DOHH2 (cell line): ENCODE measurements at regions not wholly inside any gene's neighbourhood (a gene's known extent, or its start where the extent isn't known, plus 50 kb on each side); places are given as distances from the start of the nearest gene placed in this dataset.

ENCODE experiments used
- H3F3A ChIP-seq: fragments of 200-600 bp; sonication (generic), shearing (Covaris generic); 2 replicates; pipeline ENCODE4 v1.6.0; 2016; ENCODE audit warnings: antibody characterized with exemption, mild to moderate bottlenecking; ENCODE audit not compliant: control insufficient read depth, insufficient read depth
- H3K27ac ChIP-seq: fragments of 200-600 bp; sonication (generic); 2 replicates; pipeline ENCODE4 v1.5.1; 2014; ENCODE audit warnings: low read depth, mild to moderate bottlenecking, low read length, moderate library complexity
- H3K27me3 ChIP-seq: fragments of 200-600 bp; sonication (generic); 2 replicates; pipeline ENCODE4 v1.6.1; 2014; ENCODE audit warnings: mild to moderate bottlenecking, low read length, mixed read lengths; ENCODE audit not compliant: control insufficient read depth
- H3K36me3 ChIP-seq: fragments of 200-600 bp; sonication (generic); 2 replicates; pipeline ENCODE4 v1.6.1; 2014; ENCODE audit warnings: mild to moderate bottlenecking, low read length, moderate library complexity, mixed read lengths; ENCODE audit not compliant: control insufficient read depth
- H3K4me1 ChIP-seq: fragments of 200-600 bp; sonication (generic); 2 replicates; pipeline ENCODE4 v1.6.1; 2014; ENCODE audit warnings: mild to moderate bottlenecking, low read length, mixed read lengths; ENCODE audit not compliant: control insufficient read depth
- H3K4me2 ChIP-seq: fragments of 200-600 bp; sonication (generic); 2 replicates; pipeline ENCODE4 v1.6.0; 2014; ENCODE audit warnings: mild to moderate bottlenecking, low read length, moderate library complexity
- H3K4me3 ChIP-seq: fragments of 200-600 bp; sonication (generic); 2 replicates; pipeline ENCODE4 v1.5.1; 2014; ENCODE audit warnings: mild to moderate bottlenecking, low read length, mixed read lengths
- H3K79me2 ChIP-seq: fragments of 200-600 bp; sonication (generic); 2 replicates; pipeline ENCODE4 v1.6.1; 2014; ENCODE audit warnings: mild to moderate bottlenecking, low read length, mixed read lengths; ENCODE audit not compliant: control insufficient read depth
- H3K9me2 ChIP-seq: fragments of 200-600 bp; sonication (generic); replicated peaks from 2 replicates; pipeline ENCODE4 v1.6.1; 2014; ENCODE audit warnings: mild to moderate bottlenecking, low read length, mixed read lengths; ENCODE audit not compliant: control insufficient read depth
- H3K9me3 ChIP-seq: fragments of 200-600 bp; sonication (generic); 2 replicates; pipeline ENCODE4 v1.6.1; 2014; ENCODE audit warnings: antibody characterized with exemption, low read length, mixed read lengths; ENCODE audit not compliant: control insufficient read depth, insufficient read depth
- H4K20me1 ChIP-seq: fragments of 200-600 bp; sonication (generic); 2 replicates; pipeline ENCODE4 v1.6.0; 2014; ENCODE audit warnings: low read depth, mild to moderate bottlenecking, antibody characterized with exemption, low read length, moderate library complexity; ENCODE audit not compliant: control insufficient read depth, insufficient read depth
- EZH2phosphoT487 ChIP-seq: fragments of 200-600 bp; sonication (generic); IDR thresholded peaks from 2 replicates; pipeline ENCODE4 v1.6.1; 2017; ENCODE audit warnings: borderline replicate concordance, mild to moderate bottlenecking, antibody characterized with exemption, low read length, moderate library complexity, mixed read lengths
- TF ChIP-seq, protein P1 (sequence below): fragments of 200-600 bp; sonication (generic); IDR thresholded peaks from one replicate; pipeline ENCODE4 v1.5.1; 2014; ENCODE audit warnings: antibody characterized with exemption, mild to moderate bottlenecking, low read depth, low read length; ENCODE audit not compliant: poor library complexity, severe bottlenecking

DNA sequence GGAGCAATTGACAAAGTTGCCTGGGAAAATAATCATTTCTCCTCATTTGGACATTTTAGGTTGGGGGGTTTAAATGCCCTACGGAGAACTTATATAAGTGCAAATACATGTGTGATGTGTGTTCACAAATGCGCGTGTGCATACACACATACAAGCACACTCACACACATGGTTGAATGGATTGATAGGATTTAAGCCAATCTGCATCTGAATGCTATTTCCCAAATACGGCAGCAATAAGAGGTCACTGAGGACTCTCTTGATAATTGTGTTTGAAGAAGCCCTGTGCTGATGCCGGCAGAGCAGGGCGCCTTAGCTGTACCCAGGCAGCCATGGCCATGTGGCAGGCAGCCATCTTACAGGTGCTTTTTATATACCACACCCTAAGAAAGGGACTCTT lies 165.3 kb upstream of the LEF1 start:
- Histone ChIP-seq H3K4me2 (no peak overlapping the region), H3K9me2 (no peaks in the 10 kb centered on the region), H3K27me3 (0 out of 2 replicates have a peak, but pooled peaks cover 3% of the 10 kb centered on the region), H3K27ac (no peak overlapping the region), H3F3A (no peaks in the 10 kb centered on the region), H3K9me3 (no peaks in the 10 kb centered on the region), H3K79me2 (no peaks in the 10 kb centered on the region), H3K36me3 (no peaks in the 10 kb centered on the region), H3K4me3 (no peak overlapping the region), H3K4me1 (no peaks in the 10 kb centered on the region), H4K20me1 (no peaks in the 10 kb centered on the region)
- TF ChIP-seq, protein P1, sequence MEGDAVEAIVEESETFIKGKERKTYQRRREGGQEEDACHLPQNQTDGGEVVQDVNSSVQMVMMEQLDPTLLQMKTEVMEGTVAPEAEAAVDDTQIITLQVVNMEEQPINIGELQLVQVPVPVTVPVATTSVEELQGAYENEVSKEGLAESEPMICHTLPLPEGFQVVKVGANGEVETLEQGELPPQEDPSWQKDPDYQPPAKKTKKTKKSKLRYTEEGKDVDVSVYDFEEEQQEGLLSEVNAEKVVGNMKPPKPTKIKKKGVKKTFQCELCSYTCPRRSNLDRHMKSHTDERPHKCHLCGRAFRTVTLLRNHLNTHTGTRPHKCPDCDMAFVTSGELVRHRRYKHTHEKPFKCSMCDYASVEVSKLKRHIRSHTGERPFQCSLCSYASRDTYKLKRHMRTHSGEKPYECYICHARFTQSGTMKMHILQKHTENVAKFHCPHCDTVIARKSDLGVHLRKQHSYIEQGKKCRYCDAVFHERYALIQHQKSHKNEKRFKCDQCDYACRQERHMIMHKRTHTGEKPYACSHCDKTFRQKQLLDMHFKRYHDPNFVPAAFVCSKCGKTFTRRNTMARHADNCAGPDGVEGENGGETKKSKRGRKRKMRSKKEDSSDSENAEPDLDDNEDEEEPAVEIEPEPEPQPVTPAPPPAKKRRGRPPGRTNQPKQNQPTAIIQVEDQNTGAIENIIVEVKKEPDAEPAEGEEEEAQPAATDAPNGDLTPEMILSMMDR = no peak
- TF ChIP-seq EZH2phosphoT487 = no peak

DNA sequence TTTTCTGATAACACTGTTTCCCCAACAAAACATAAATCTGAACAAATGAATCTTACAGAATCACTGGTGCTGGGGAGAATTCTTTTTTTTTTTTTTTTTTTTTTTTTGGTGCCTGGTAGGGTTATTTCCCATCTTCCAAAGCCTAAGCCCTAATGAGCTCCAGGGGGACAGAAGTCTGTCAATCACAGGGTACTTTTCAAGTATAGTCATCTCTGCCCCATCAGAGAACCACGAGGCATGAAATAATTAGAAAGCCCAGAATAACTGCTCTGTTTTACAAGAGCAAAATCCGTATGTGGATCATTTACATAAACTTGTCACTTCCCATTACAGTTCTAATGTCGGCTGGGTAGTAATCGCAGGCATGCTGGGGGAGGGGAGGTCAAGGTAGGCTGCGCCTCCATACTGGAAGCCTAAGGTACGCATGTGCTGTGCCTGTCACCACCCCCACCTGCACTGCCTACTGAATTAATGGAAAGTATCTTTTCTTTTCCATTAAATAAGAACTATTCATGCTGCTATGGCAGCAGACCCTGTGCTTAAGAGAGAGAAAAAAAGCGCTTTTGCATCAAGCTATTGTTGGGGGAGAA lies 164.7 kb upstream of the LEF1 start:
- no peak for TF ChIP-seq EZH2phosphoT487
- TF ChIP-seq, protein P1 = no peak
- Histone ChIP-seq H3K9me3 (no peaks in the 10 kb centered on the region), H3K27ac (no peak overlapping the region), H3K27me3 (peaks cover 4% of the 10 kb centered on the region; the same call in 1 of the 2 replicates), H3F3A (no peaks in the 10 kb centered on the region), H3K4me1 (no peaks in the 10 kb centered on the region), H3K36me3 (no peaks in the 10 kb centered on the region), H3K9me2 (no peaks in the 10 kb centered on the region), H4K20me1 (no peaks in the 10 kb centered on the region), H3K79me2 (no peaks in the 10 kb centered on the region), H3K4me2 (no peak overlapping the region), H3K4me3 (no peak overlapping the region)

DNA sequence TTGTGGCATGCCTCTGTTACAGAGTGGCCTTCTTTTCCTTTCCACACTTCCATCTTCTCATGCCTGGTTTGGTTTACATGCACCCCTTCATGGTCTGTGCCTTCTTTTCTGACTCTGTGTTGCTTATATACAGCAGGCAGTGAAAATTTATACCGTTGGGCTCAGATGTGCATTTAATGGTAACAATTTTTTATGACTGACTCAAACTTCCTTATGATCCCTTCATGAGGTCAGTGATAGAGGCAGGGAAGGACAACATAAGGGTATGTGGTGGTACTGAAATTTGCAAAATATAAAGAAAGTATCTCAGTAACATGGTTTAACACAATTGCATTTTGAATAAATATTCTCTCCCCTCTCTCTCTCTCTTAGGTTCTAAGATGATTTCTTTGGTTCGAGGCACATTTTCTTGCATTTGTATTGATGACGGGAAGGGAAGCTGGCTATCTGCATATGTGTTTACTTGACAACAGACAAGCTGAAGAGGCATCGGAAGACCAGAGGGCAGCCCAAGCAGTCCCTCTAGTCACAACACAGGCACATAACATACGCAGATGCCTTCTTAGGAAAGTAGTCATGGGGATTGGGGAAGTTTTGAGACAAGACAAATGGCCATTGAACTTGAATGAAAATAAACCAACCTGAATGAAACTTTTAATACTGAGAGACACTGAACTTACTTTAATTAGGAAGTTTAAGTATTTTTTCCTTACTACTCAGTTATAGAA lies 163.3 kb upstream of the LEF1 start:
- Histone ChIP-seq H4K20me1 (no peaks in the 10 kb centered on the region), H3K27me3 (peaks cover 13% of the 10 kb centered on the region; the same call in 1 of the 2 replicates), H3K79me2 (no peaks in the 10 kb centered on the region), H3K36me3 (no peaks in the 10 kb centered on the region), H3K4me2 (no peak overlapping the region), H3K9me3 (no peaks in the 10 kb centered on the region), H3K4me3 (no peak overlapping the region), H3K4me1 (no peaks in the 10 kb centered on the region), H3K9me2 (no peaks in the 10 kb centered on the region), H3F3A (no peaks in the 10 kb centered on the region), H3K27ac (no peak overlapping the region)
- TF ChIP-seq EZH2phosphoT487 = no peak
- TF ChIP-seq, protein P1 = no peak
